ENCODE measurements at regions not wholly inside any gene's neighbourhood (a gene's known extent, or its start where the extent isn't known, plus 50 kb on each side); places are given as distances from the start of the nearest gene placed in this dataset.

DNA sequence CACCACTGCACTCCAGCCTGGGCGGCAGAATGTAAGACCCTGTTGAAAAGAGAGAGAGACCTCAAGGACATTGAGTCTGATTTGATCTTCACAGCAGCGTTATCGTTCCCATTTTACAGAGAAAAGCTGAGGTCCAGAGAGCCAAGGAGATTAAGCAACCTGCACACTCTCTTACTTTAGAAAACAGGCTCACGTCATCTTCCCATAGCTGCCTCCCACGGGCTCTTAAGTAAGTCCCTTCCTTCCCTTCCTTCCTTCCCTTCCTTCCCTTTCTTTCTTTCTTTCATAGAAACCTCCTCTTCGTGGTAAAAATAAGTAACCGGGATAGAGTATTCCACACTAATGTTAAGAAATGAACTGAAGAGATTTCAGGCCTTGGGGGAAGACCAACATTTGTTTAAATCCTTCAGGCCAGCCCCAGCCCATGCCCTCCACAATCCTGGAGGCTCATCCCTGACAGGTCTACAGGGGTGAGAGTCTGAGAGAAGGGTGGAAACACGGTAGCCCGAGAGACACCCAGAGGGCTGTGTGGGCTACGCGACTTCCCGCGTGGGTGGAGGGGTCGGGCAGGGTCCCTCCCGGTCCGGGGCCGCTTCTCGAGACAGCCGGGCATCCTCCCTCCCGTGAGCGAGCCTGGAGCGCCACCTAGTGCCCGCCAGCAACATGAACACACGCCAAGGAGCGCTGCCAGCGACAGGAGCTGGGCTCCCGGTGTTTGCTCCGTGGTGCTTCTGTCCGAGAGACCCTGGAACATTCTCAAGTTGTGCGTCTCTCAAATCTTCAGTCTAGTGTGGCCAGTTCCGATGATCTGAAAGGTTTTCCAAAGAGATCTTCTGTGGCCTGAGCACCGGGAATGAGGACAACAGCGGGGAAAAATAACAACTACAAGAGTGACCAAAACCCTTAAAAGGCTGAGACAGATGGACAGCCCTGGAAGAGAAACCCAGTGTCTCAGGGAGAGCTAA is 160.3 kb downstream of the INO80D start (continued):
- TF ChIP-seq ZNF709 (CRISPR knock-in tag; IDR thresholded peaks at IDR 0.05), result no peak
- TF ChIP-seq, protein P1, sequence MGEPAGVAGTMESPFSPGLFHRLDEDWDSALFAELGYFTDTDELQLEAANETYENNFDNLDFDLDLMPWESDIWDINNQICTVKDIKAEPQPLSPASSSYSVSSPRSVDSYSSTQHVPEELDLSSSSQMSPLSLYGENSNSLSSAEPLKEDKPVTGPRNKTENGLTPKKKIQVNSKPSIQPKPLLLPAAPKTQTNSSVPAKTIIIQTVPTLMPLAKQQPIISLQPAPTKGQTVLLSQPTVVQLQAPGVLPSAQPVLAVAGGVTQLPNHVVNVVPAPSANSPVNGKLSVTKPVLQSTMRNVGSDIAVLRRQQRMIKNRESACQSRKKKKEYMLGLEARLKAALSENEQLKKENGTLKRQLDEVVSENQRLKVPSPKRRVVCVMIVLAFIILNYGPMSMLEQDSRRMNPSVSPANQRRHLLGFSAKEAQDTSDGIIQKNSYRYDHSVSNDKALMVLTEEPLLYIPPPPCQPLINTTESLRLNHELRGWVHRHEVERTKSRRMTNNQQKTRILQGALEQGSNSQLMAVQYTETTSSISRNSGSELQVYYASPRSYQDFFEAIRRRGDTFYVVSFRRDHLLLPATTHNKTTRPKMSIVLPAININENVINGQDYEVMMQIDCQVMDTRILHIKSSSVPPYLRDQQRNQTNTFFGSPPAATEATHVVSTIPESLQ (CRISPR knock-in tag; conservative IDR thresholded peaks at IDR 0.05), result no peak
- TF ChIP-seq, protein P2, sequence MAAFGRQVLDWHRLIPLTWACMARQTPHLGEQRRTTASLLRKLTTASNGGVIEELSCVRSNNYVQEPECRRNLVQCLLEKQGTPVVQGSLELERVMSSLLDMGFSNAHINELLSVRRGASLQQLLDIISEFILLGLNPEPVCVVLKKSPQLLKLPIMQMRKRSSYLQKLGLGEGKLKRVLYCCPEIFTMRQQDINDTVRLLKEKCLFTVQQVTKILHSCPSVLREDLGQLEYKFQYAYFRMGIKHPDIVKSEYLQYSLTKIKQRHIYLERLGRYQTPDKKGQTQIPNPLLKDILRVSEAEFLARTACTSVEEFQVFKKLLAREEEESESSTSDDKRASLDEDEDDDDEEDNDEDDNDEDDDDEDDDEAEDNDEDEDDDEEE (CRISPR knock-in tag; IDR thresholded peaks at IDR 0.05), result 0 out of 2 replicates have a peak, but pooled peaks have one; percentile 54
- peak; percentile 68; the same call in 1 of the 2 replicates for TF ChIP-seq BORCS8-MEF2B (CRISPR knock-in tag; IDR thresholded peaks at IDR 0.05)
- no peak for TF ChIP-seq ARID2 (CRISPR knock-in tag; IDR thresholded peaks at IDR 0.05; ENCODE audit: borderline replicate concordance)
- TF ChIP-seq NFKB2 (CRISPR knock-in tag; IDR thresholded peaks at IDR 0.05; ENCODE audit: borderline replicate concordance), result peak; percentile 81; the same call in 1 of the 2 replicates
- no peak for TF ChIP-seq ZNF343 (CRISPR knock-in tag; IDR thresholded peaks at IDR 0.05)
- TF ChIP-seq, protein P3, sequence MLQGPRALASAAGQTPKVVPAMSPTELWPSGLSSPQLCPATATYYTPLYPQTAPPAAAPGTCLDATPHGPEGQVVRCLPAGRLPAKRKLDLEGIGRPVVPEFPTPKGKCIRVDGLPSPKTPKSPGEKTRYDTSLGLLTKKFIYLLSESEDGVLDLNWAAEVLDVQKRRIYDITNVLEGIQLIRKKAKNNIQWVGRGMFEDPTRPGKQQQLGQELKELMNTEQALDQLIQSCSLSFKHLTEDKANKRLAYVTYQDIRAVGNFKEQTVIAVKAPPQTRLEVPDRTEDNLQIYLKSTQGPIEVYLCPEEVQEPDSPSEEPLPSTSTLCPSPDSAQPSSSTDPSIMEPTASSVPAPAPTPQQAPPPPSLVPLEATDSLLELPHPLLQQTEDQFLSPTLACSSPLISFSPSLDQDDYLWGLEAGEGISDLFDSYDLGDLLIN (CRISPR knock-in tag; IDR thresholded peaks at IDR 0.05; ENCODE audit: borderline replicate concordance), result no peak
- peak; percentile 98 for TF ChIP-seq RAD21 (CRISPR knock-in tag; IDR thresholded peaks at IDR 0.05)
- TF ChIP-seq KDM1A (CRISPR knock-in tag; IDR thresholded peaks at IDR 0.05), result no peak
- TF ChIP-seq FOXK1 (CRISPR knock-in tag; IDR thresholded peaks at IDR 0.05; ENCODE audit: borderline replicate concordance, low read depth), result peak; percentile 58; the same call in 1 of the 2 replicates
- no peak for TF ChIP-seq YEATS4 (CRISPR knock-in tag; IDR thresholded peaks at IDR 0.05; ENCODE audit: borderline replicate concordance)
- TF ChIP-seq EED (CRISPR knock-in tag; IDR thresholded peaks at IDR 0.05), result no peak
- TF ChIP-seq, protein P4, sequence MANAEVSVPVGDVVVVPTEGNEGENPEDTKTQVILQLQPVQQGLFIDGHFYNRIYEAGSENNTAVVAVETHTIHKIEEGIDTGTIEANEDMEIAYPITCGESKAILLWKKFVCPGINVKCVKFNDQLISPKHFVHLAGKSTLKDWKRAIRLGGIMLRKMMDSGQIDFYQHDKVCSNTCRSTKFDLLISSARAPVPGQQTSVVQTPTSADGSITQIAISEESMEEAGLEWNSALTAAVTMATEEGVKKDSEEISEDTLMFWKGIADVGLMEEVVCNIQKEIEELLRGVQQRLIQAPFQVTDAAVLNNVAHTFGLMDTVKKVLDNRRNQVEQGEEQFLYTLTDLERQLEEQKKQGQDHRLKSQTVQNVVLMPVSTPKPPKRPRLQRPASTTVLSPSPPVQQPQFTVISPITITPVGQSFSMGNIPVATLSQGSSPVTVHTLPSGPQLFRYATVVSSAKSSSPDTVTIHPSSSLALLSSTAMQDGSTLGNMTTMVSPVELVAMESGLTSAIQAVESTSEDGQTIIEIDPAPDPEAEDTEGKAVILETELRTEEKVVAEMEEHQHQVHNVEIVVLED (CRISPR knock-in tag; IDR thresholded peaks at IDR 0.05; ENCODE audit: borderline replicate concordance), result 0 out of 2 replicates have a peak, but pooled peaks have one; percentile 18
- no peak for TF ChIP-seq ZNF552 (CRISPR knock-in tag; IDR thresholded peaks at IDR 0.05; ENCODE audit: borderline replicate concordance)
- TF ChIP-seq ZNF253 (CRISPR knock-in tag; IDR thresholded peaks at IDR 0.05; ENCODE audit: borderline replicate concordance), result no peak
- peak; percentile 90 for TF ChIP-seq XRCC5 (optimal IDR thresholded peaks at IDR 0.05; ENCODE audit: low read length)
- peak; percentile 47; the same call in 1 of the 2 replicates for TF ChIP-seq ZNF598 (CRISPR knock-in tag; IDR thresholded peaks at IDR 0.05; ENCODE audit: borderline replicate concordance)
- TF ChIP-seq ZNF441 (CRISPR knock-in tag; IDR thresholded peaks at IDR 0.05; ENCODE audit: borderline replicate concordance), result no peak
- TF ChIP-seq SMAD9 (CRISPR knock-in tag; IDR thresholded peaks at IDR 0.05), result 0 out of 2 replicates have a peak, but pooled peaks have one; percentile 42
- no peak; the same call in none of the 2 replicates for TF ChIP-seq KDM4B (CRISPR knock-in tag; IDR thresholded peaks at IDR 0.05)
- no peak for TF ChIP-seq ZNF556 (CRISPR knock-in tag; IDR thresholded peaks at IDR 0.05; ENCODE audit: borderline replicate concordance)

All from HepG2 (cell line).